HepG2 (cell line): ENCODE measurements at regions not wholly inside any gene's neighbourhood (a gene's known extent, or its start where the extent isn't known, plus 50 kb on each side); places are given as distances from the start of the nearest gene placed in this dataset.

ENCODE experiments used
- EHMT2 ChIP-seq: fragments of 200-600 bp; sonication (generic); IDR thresholded peaks from 2 replicates; pipeline ENCODE4 v1.7.0; 2017; ENCODE audit warnings: antibody characterized with exemption, low read depth, low read length, borderline replicate concordance
- EP300 ChIP-seq, 3 experiments: sonication (generic) in 1 of 3; formaldehyde crosslinking in 1 of 3; IDR thresholded peaks; 2 replicates each; pipeline versions ENCODE4 v1.5.1 to v1.6.1; 2011 to 2020; ENCODE audit warnings: low read depth in 2 of 3, low read length in 2 of 3, borderline replicate concordance in 1 of 3, improper control_type of control experiment in 1 of 3, mild to moderate bottlenecking in 1 of 3, missing genetic modification reagents in 1 of 3, moderate library complexity in 1 of 3
- MAFF ChIP-seq: IDR thresholded peaks from 2 replicates; pipeline ENCODE4 v1.6.1; 2011; ENCODE audit warnings: low read depth, low read length, improper control_type of control experiment
- MIER3 ChIP-seq: IDR thresholded peaks from 2 replicates; pipeline ENCODE4 v1.6.1; 2016; ENCODE audit warnings: missing compliant biosample characterization, borderline replicate concordance
- PLRG1 ChIP-seq: fragments of 450-650 bp; conservative IDR thresholded peaks from 2 replicates; pipeline ENCODE4 v1.6.1; 2016
- REXO4 ChIP-seq: sonication (generic); formaldehyde crosslinking; IDR thresholded peaks from 2 replicates; pipeline ENCODE4 v1.8.0; 2022; ENCODE audit warnings: missing genetic modification reagents, mild to moderate bottlenecking, borderline replicate concordance
- ZNF530 ChIP-seq: sonication (generic); formaldehyde crosslinking; IDR thresholded peaks from 2 replicates; pipeline ENCODE4 v1.5.0; 2020; ENCODE audit warnings: low read depth, mild to moderate bottlenecking, missing genetic modification reagents
- ZNF598 ChIP-seq: sonication (generic); formaldehyde crosslinking; IDR thresholded peaks from 2 replicates; pipeline ENCODE4 v1.5.1; 2020; ENCODE audit warnings: mild to moderate bottlenecking, missing genetic modification reagents, borderline replicate concordance
- ZNF646 ChIP-seq: sonication (generic); formaldehyde crosslinking; IDR thresholded peaks from 2 replicates; pipeline ENCODE4 v1.9.0; 2021; ENCODE audit warnings: mild to moderate bottlenecking, missing genetic modification reagents
- TF ChIP-seq, protein P1 (sequence below): sonication (generic); formaldehyde crosslinking; IDR thresholded peaks from 2 replicates; pipeline ENCODE4 v1.5.0; 2020; ENCODE audit warnings: mild to moderate bottlenecking, missing genetic modification reagents, moderate library complexity
- TF ChIP-seq, protein P2 (sequence below): sonication (generic); formaldehyde crosslinking; IDR thresholded peaks from 2 replicates; pipeline ENCODE4 v1.4.0; 2020; ENCODE audit warnings: missing genetic modification reagents

DNA sequence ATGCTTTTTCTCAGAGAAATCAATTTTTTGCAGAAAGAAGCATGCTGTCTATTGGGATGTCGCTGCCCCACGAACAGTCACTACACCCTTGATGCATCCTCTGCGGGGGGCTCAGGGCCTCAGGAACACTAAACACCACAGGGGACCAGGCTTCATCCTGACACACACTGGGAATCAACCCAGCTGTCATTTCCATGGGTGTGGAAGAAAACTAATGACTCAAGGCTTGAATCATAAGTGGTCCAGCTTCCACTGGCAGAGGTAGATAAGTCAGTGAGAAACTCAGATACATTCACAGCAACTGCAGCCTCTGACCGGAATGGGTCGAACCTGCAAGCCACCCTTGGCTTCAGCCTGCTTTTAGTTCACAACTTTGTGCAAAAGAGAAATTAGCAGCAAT is 81.3 kb upstream of the SPTLC3 start:
- TF ChIP-seq, protein P1, sequence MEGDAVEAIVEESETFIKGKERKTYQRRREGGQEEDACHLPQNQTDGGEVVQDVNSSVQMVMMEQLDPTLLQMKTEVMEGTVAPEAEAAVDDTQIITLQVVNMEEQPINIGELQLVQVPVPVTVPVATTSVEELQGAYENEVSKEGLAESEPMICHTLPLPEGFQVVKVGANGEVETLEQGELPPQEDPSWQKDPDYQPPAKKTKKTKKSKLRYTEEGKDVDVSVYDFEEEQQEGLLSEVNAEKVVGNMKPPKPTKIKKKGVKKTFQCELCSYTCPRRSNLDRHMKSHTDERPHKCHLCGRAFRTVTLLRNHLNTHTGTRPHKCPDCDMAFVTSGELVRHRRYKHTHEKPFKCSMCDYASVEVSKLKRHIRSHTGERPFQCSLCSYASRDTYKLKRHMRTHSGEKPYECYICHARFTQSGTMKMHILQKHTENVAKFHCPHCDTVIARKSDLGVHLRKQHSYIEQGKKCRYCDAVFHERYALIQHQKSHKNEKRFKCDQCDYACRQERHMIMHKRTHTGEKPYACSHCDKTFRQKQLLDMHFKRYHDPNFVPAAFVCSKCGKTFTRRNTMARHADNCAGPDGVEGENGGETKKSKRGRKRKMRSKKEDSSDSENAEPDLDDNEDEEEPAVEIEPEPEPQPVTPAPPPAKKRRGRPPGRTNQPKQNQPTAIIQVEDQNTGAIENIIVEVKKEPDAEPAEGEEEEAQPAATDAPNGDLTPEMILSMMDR (CRISPR knock-in tag): no peak
- TF ChIP-seq ZNF598 (CRISPR knock-in tag) (no peak), EHMT2 (no peak), REXO4 (CRISPR knock-in tag) (no peak), ZNF646 (CRISPR knock-in tag) (no peak), PLRG1 (no peak), ZNF530 (CRISPR knock-in tag) (no peak), EP300 (IDR thresholded peaks at IDR 0.05; ENCODE audit: low read depth in 2 of 2, low read length in 2 of 2) (no peak), EP300 (CRISPR knock-in tag; IDR thresholded peaks at IDR 0.05; ENCODE audit: borderline replicate concordance) (no peak), MIER3 (CRISPR knock-in tag) (no peak), MAFF (no peak)
- TF ChIP-seq, protein P2, sequence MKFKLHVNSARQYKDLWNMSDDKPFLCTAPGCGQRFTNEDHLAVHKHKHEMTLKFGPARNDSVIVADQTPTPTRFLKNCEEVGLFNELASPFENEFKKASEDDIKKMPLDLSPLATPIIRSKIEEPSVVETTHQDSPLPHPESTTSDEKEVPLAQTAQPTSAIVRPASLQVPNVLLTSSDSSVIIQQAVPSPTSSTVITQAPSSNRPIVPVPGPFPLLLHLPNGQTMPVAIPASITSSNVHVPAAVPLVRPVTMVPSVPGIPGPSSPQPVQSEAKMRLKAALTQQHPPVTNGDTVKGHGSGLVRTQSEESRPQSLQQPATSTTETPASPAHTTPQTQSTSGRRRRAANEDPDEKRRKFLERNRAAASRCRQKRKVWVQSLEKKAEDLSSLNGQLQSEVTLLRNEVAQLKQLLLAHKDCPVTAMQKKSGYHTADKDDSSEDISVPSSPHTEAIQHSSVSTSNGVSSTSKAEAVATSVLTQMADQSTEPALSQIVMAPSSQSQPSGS (CRISPR knock-in tag): no peak
